Karpas-422 (cell line): ENCODE measurements at regions not wholly inside any gene's neighbourhood (a gene's known extent, or its start where the extent isn't known, plus 50 kb on each side); places are given as distances from the start of the nearest gene placed in this dataset.
"Not testable (repeated sequence)": the region's sequence is repeated elsewhere in the genome, so short reads cannot be mapped to it uniquely, and the experiment has no call there.

ENCODE experiments used
- DNase-seq: peaks from one replicate; pipeline ENCODE4 v3.0.0-alpha.2; 2015
- H2AFZ ChIP-seq: fragments of 200-600 bp; sonication (generic); 2 replicates; pipeline ENCODE4 v1.6.1; 2014; ENCODE audit warnings: antibody characterized with exemption, low read length, mixed read lengths
- H3K27ac ChIP-seq: fragments of 200-600 bp; sonication (generic); 2 replicates; pipeline ENCODE4 v1.5.1; 2014; ENCODE audit warnings: mild to moderate bottlenecking, low read length, moderate library complexity
- H3K27me3 ChIP-seq: fragments of 200-600 bp; sonication (generic); 2 replicates; pipeline ENCODE4 v1.6.1; 2014; ENCODE audit warnings: low read length, mixed read lengths
- H3K36me3 ChIP-seq: fragments of 200-600 bp; sonication (generic); 2 replicates; pipeline ENCODE4 v1.6.1; 2014; ENCODE audit warnings: low read length, mixed read lengths; ENCODE audit not compliant: insufficient read depth
- H3K4me1 ChIP-seq: fragments of 200-600 bp; sonication (generic); 2 replicates; pipeline ENCODE4 v1.6.1; 2014; ENCODE audit warnings: mild to moderate bottlenecking, low read length, mixed read lengths
- H3K4me2 ChIP-seq: fragments of 200-600 bp; sonication (generic); 2 replicates; pipeline ENCODE4 v1.6.1; 2014; ENCODE audit warnings: low read length, low read depth, mild to moderate bottlenecking; ENCODE audit not compliant: poor library complexity, severe bottlenecking
- H3K4me3 ChIP-seq: fragments of 200-600 bp; sonication (generic); 2 replicates; pipeline ENCODE4 v1.5.1; 2014; ENCODE audit warnings: mild to moderate bottlenecking, antibody characterized with exemption, low read length, mixed read lengths
- H3K79me2 ChIP-seq: fragments of 200-600 bp; sonication (generic); 2 replicates; pipeline ENCODE4 v1.6.1; 2014; ENCODE audit warnings: mild to moderate bottlenecking, low read length, mixed read lengths
- H3K9ac ChIP-seq: fragments of 200-600 bp; sonication (generic); 2 replicates; pipeline ENCODE4 v1.6.0; 2014; ENCODE audit warnings: low read length
- H3K9me2 ChIP-seq: fragments of 200-600 bp; sonication (generic), shearing (Covaris generic); replicated peaks from 2 replicates; pipeline ENCODE4 v1.6.0; 2014; ENCODE audit warnings: mild to moderate bottlenecking, low read length, moderate library complexity; ENCODE audit not compliant: insufficient read depth
- H3K9me3 ChIP-seq: fragments of 300-700, 200-600 bp; sonication (generic); 2 replicates; pipeline ENCODE4 v1.6.1; 2014; ENCODE audit warnings: low read length, mixed read lengths
- H4K20me1 ChIP-seq: fragments of 200-600 bp; sonication (generic); 2 replicates; pipeline ENCODE4 v1.6.1; 2014; ENCODE audit warnings: mild to moderate bottlenecking, antibody characterized with exemption, low read length, low read depth; ENCODE audit not compliant: insufficient read depth

- Histone ChIP-seq H4K20me1 (no peaks in the 10 kb centered on the region), H3K36me3 (no peaks in the 10 kb centered on the region), H2AFZ (no peak overlapping the region), H3K79me2 (no peaks in the 10 kb centered on the region), H3K4me3 (no peak overlapping the region), H3K9me2 (no peaks in the 10 kb centered on the region), H3K9me3 (peaks cover 25% of the 10 kb centered on the region), H3K27me3 (no peaks in the 10 kb centered on the region), H3K4me2 (no peak overlapping the region), H3K9ac (no peak overlapping the region), H3K27ac (no peak overlapping the region), H3K4me1 (no peaks in the 10 kb centered on the region)
- no peak for DNase-seq
These were observed 2142.7 kb downstream of the TP53TG3F start for GRCh38 chr16:35602116-35602515.

- not testable (repeated sequence) for H3K36me3 ChIP-seq, H3K4me2 ChIP-seq, H3K27me3 ChIP-seq, H3K79me2 ChIP-seq, H3K4me1 ChIP-seq, H3K27ac ChIP-seq, H4K20me1 ChIP-seq, DNase-seq, H2AFZ ChIP-seq, H3K4me3 ChIP-seq, H3K9ac ChIP-seq, H3K9me2 ChIP-seq
- peaks cover 25% of the 10 kb centered on the region for H3K9me3 ChIP-seq
These were observed 2144.0 kb downstream of the TP53TG3F start for GRCh38 chr16:35603371-35603770.

- H3K79me2 ChIP-seq = no peaks in the 10 kb centered on the region
- H3K9me2 ChIP-seq = no peaks in the 10 kb centered on the region
- H3K4me3 ChIP-seq = no peak overlapping the region
- no peak overlapping the region for H3K27ac ChIP-seq
- H4K20me1 ChIP-seq = no peaks in the 10 kb centered on the region
- no peaks in the 10 kb centered on the region for H3K27me3 ChIP-seq
- H3K4me1 ChIP-seq = no peaks in the 10 kb centered on the region
- no peaks in the 10 kb centered on the region for H3K36me3 ChIP-seq
- peaks cover 17% of the 10 kb centered on the region for H3K9me3 ChIP-seq
- no peak overlapping the region for H3K4me2 ChIP-seq
- no peak overlapping the region for H2AFZ ChIP-seq
- no peak for DNase-seq
- H3K9ac ChIP-seq = no peak overlapping the region
These were observed 2146.5 kb downstream of the TP53TG3F start for GRCh38 chr16:35605921-35606320.

GRCh38 chr16:35614883-35615282 is 2155.5 kb downstream of the TP53TG3F start:
- not testable (repeated sequence) for DNase-seq, H3K36me3 ChIP-seq, H2AFZ ChIP-seq, H3K79me2 ChIP-seq, H3K4me1 ChIP-seq, H3K27ac ChIP-seq, H3K9ac ChIP-seq, H4K20me1 ChIP-seq, H3K27me3 ChIP-seq, H3K4me2 ChIP-seq, H3K9me2 ChIP-seq, H3K4me3 ChIP-seq
- peaks cover 12% of the 10 kb centered on the region for H3K9me3 ChIP-seq

GRCh38 chr16:35619176-35619575 is 2159.8 kb downstream of the TP53TG3F start:
- H3K27me3 ChIP-seq, H3K4me1 ChIP-seq, H3K9ac ChIP-seq, H4K20me1 ChIP-seq, H3K4me2 ChIP-seq, DNase-seq, H3K9me2 ChIP-seq, H3K27ac ChIP-seq, H3K79me2 ChIP-seq, H2AFZ ChIP-seq, H3K4me3 ChIP-seq, H3K36me3 ChIP-seq: not testable (repeated sequence)
- peaks cover 16% of the 10 kb centered on the region for H3K9me3 ChIP-seq

GRCh38 chr16:35626041-35626440 is 2166.6 kb downstream of the TP53TG3F start:
- no peaks in the 10 kb centered on the region for H3K27me3 ChIP-seq
- H3K9ac ChIP-seq = no peak overlapping the region
- no peak overlapping the region for H3K27ac ChIP-seq
- H3K9me3 ChIP-seq = peaks cover 7% of the 10 kb centered on the region
- no peak overlapping the region for H2AFZ ChIP-seq
- no peak for DNase-seq
- no peak overlapping the region for H3K4me2 ChIP-seq
- no peaks in the 10 kb centered on the region for H3K79me2 ChIP-seq
- H3K4me3 ChIP-seq = no peak overlapping the region
- no peaks in the 10 kb centered on the region for H3K36me3 ChIP-seq
- H3K9me2 ChIP-seq = no peaks in the 10 kb centered on the region
- H3K4me1 ChIP-seq = no peaks in the 10 kb centered on the region
- H4K20me1 ChIP-seq = no peaks in the 10 kb centered on the region

- Histone ChIP-seq H3K9ac (no peak overlapping the region), H3K27me3 (no peaks in the 10 kb centered on the region), H3K79me2 (no peaks in the 10 kb centered on the region), H2AFZ (no peak overlapping the region), H3K4me1 (no peaks in the 10 kb centered on the region), H3K9me3 (peaks cover 8% of the 10 kb centered on the region), H3K4me3 (no peak overlapping the region), H3K9me2 (no peaks in the 10 kb centered on the region), H3K36me3 (no peaks in the 10 kb centered on the region), H3K4me2 (no peak overlapping the region), H4K20me1 (no peaks in the 10 kb centered on the region), H3K27ac (no peak overlapping the region)
- no peak for DNase-seq
These were observed 2169.6 kb downstream of the TP53TG3F start for GRCh38 chr16:35628976-35629375.

GRCh38 chr16:35631261-35631945 is 2172.0 kb downstream of the TP53TG3F start:
- no peak for DNase-seq
- no peaks in the 10 kb centered on the region for H3K4me1 ChIP-seq
- peaks cover 9% of the 10 kb centered on the region for H3K9me3 ChIP-seq
- no peaks in the 10 kb centered on the region for H3K9me2 ChIP-seq
- H3K27me3 ChIP-seq = no peaks in the 10 kb centered on the region
- no peak overlapping the region for H3K27ac ChIP-seq
- no peaks in the 10 kb centered on the region for H3K79me2 ChIP-seq
- H4K20me1 ChIP-seq = no peaks in the 10 kb centered on the region
- H3K4me3 ChIP-seq = no peak overlapping the region
- no peak overlapping the region for H3K4me2 ChIP-seq
- no peaks in the 10 kb centered on the region for H3K36me3 ChIP-seq
- no peak overlapping the region for H3K9ac ChIP-seq
- no peak overlapping the region for H2AFZ ChIP-seq
